ENCODE measurements at regions not wholly inside any gene's neighbourhood (a gene's known extent, or its start where the extent isn't known, plus 50 kb on each side); places are given as distances from the start of the nearest gene placed in this dataset.
A peak's percentile ranks its signal among the peaks of the same experiment; 100 is the strongest.

- no peaks in the 10 kb centered on the region for H3K27me3 ChIP-seq (ENCODE audit: control insufficient read depth, low read length)
- H3K27ac ChIP-seq (ENCODE audit: low read depth, low read length): no peak overlapping the region
- H3K9me3 ChIP-seq (ENCODE audit: control insufficient read depth, insufficient read depth, low read length): no peaks in the 10 kb centered on the region
- H3K4me2 ChIP-seq (ENCODE audit: low read length): no peak overlapping the region
- H4K20me1 ChIP-seq (ENCODE audit: control insufficient read depth, insufficient read depth, low read depth, low read length): no peaks in the 10 kb centered on the region
- H3K9me2 ChIP-seq (replicated peaks; ENCODE audit: control insufficient read depth, low read length): no peaks in the 10 kb centered on the region
- H3K4me1 ChIP-seq (ENCODE audit: control insufficient read depth, low read length): peaks cover 19% of the 10 kb centered on the region
- H3K4me3 ChIP-seq (ENCODE audit: low read length): no peak overlapping the region
- no peaks in the 10 kb centered on the region for H3K79me2 ChIP-seq (ENCODE audit: control insufficient read depth, low read length)
- no peaks in the 10 kb centered on the region for H3K36me3 ChIP-seq (ENCODE audit: control insufficient read depth, low read length)
- H3F3A ChIP-seq (ENCODE audit: control insufficient read depth, insufficient read depth): no peaks in the 10 kb centered on the region
- TF ChIP-seq EZH2phosphoT487 (IDR thresholded peaks at IDR 0.05; ENCODE audit: borderline replicate concordance, low read length): no peak
- TF ChIP-seq, protein P1, sequence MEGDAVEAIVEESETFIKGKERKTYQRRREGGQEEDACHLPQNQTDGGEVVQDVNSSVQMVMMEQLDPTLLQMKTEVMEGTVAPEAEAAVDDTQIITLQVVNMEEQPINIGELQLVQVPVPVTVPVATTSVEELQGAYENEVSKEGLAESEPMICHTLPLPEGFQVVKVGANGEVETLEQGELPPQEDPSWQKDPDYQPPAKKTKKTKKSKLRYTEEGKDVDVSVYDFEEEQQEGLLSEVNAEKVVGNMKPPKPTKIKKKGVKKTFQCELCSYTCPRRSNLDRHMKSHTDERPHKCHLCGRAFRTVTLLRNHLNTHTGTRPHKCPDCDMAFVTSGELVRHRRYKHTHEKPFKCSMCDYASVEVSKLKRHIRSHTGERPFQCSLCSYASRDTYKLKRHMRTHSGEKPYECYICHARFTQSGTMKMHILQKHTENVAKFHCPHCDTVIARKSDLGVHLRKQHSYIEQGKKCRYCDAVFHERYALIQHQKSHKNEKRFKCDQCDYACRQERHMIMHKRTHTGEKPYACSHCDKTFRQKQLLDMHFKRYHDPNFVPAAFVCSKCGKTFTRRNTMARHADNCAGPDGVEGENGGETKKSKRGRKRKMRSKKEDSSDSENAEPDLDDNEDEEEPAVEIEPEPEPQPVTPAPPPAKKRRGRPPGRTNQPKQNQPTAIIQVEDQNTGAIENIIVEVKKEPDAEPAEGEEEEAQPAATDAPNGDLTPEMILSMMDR (IDR thresholded peaks at IDR 0.05; ENCODE audit: low read depth, low read length, poor library complexity, severe bottlenecking): no peak
Measured at GRCh38 chr1:191528275-191528674, 630.0 kb upstream of the RGS18 start.

- H3K9me3 ChIP-seq (ENCODE audit: control insufficient read depth, insufficient read depth, low read length): no peaks in the 10 kb centered on the region
- no peaks in the 10 kb centered on the region for H3F3A ChIP-seq (ENCODE audit: control insufficient read depth, insufficient read depth)
- no peak overlapping the region for H3K4me3 ChIP-seq (ENCODE audit: low read length)
- no peaks in the 10 kb centered on the region for H3K27me3 ChIP-seq (ENCODE audit: control insufficient read depth, low read length)
- H4K20me1 ChIP-seq (ENCODE audit: control insufficient read depth, insufficient read depth, low read depth, low read length): no peaks in the 10 kb centered on the region
- H3K4me2 ChIP-seq (ENCODE audit: low read length): peak overlapping the region; percentile 31
- peaks cover 19% of the 10 kb centered on the region for H3K4me1 ChIP-seq (ENCODE audit: control insufficient read depth, low read length)
- TF ChIP-seq, protein P1 (IDR thresholded peaks at IDR 0.05; ENCODE audit: low read depth, low read length, poor library complexity, severe bottlenecking): no peak
- TF ChIP-seq EZH2phosphoT487 (IDR thresholded peaks at IDR 0.05; ENCODE audit: borderline replicate concordance, low read length): no peak
- no peaks in the 10 kb centered on the region for H3K9me2 ChIP-seq (replicated peaks; ENCODE audit: control insufficient read depth, low read length)
- H3K36me3 ChIP-seq (ENCODE audit: control insufficient read depth, low read length): no peaks in the 10 kb centered on the region
- peak overlapping the region; percentile 35 for H3K27ac ChIP-seq (ENCODE audit: low read depth, low read length)
- no peaks in the 10 kb centered on the region for H3K79me2 ChIP-seq (ENCODE audit: control insufficient read depth, low read length)
Measured at GRCh38 chr1:191530928-191531327, 627.3 kb upstream of the RGS18 start.

DNA sequence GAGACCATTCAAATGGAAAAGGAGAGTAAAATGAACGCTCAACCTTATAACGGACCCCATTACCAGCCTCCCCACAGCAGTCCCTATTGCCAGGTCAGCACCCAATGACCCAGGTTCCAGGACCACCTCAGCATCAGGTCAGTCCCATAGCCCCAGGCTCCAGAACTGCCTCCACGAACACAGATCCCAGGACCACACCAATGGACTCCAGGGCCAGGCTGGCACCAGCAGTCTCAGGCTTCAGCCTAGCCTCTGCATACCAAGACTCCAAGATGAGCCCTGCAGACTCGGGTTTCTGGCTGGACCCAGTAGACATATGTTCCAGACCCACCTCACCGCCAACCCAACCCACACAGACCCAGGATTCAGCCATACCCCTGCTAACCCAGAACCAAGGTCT, 625.0 kb upstream of the RGS18 start:
- Histone ChIP-seq H3K9me2 (replicated peaks; ENCODE audit: control insufficient read depth, low read length) (no peaks in the 10 kb centered on the region), H3K4me1 (ENCODE audit: control insufficient read depth, low read length) (peaks cover 19% of the 10 kb centered on the region), H3K36me3 (ENCODE audit: control insufficient read depth, low read length) (no peaks in the 10 kb centered on the region), H3K4me2 (ENCODE audit: low read length) (no peak overlapping the region), H3K9me3 (ENCODE audit: control insufficient read depth, insufficient read depth, low read length) (no peaks in the 10 kb centered on the region), H3K79me2 (ENCODE audit: control insufficient read depth, low read length) (no peaks in the 10 kb centered on the region), H3K27me3 (ENCODE audit: control insufficient read depth, low read length) (no peaks in the 10 kb centered on the region), H3K27ac (ENCODE audit: low read depth, low read length) (no peak overlapping the region), H3F3A (ENCODE audit: control insufficient read depth, insufficient read depth) (no peaks in the 10 kb centered on the region), H3K4me3 (ENCODE audit: low read length) (no peak overlapping the region), H4K20me1 (ENCODE audit: control insufficient read depth, insufficient read depth, low read depth, low read length) (no peaks in the 10 kb centered on the region)
- TF ChIP-seq, protein P1 (IDR thresholded peaks at IDR 0.05; ENCODE audit: low read depth, low read length, poor library complexity, severe bottlenecking): no peak
- no peak for TF ChIP-seq EZH2phosphoT487 (IDR thresholded peaks at IDR 0.05; ENCODE audit: borderline replicate concordance, low read length)
